Effector CD4-positive, alpha-beta T cell (primary cell): ENCODE measurements at regions not wholly inside any gene's neighbourhood (a gene's known extent, or its start where the extent isn't known, plus 50 kb on each side); places are given as distances from the start of the nearest gene placed in this dataset.
"Not testable (repeated sequence)": the region's sequence is repeated elsewhere in the genome, so short reads cannot be mapped to it uniquely, and the experiment has no call there.

Experiments used
- DNase-seq: peaks from one replicate; pipeline ENCODE4 v3.0.0-alpha.2; 2020

- not testable (repeated sequence) for DNase-seq
Measured at GRCh38 chr21:13907385-13907784, 297.8 kb downstream of the POTED start.

- not testable (repeated sequence) for DNase-seq
Measured at GRCh38 chr21:13896596-13897247, 287.1 kb downstream of the POTED start.

GRCh38 chr21:13893617-13894016 is 284.0 kb downstream of the POTED start:
- not testable (repeated sequence) for DNase-seq

GRCh38 chr21:13893025-13893424 is 283.4 kb downstream of the POTED start:
- DNase-seq: not testable (repeated sequence)

GRCh38 chr21:13892146-13892751 is 282.7 kb downstream of the POTED start:
- DNase-seq: not testable (repeated sequence)

- not testable (repeated sequence) for DNase-seq
Measured at GRCh38 chr21:13889176-13889575, 279.6 kb downstream of the POTED start.

GRCh38 chr21:13883641-13884395 is 274.2 kb downstream of the POTED start:
- not testable (repeated sequence) for DNase-seq

GRCh38 chr21:13877503-13877902 is 267.9 kb downstream of the POTED start:
- not testable (repeated sequence) for DNase-seq

GRCh38 chr21:13876999-13877398 is 267.4 kb downstream of the POTED start:
- not testable (repeated sequence) for DNase-seq

- DNase-seq: not testable (repeated sequence)
Measured at GRCh38 chr21:13874001-13874400, 264.4 kb downstream of the POTED start.

GRCh38 chr21:13854638-13855037 is 245.1 kb downstream of the POTED start:
- DNase-seq: no peak

GRCh38 chr21:13850808-13851207 is 241.2 kb downstream of the POTED start:
- not testable (repeated sequence) for DNase-seq

GRCh38 chr21:13849489-13849888 is 239.9 kb downstream of the POTED start:
- DNase-seq: not testable (repeated sequence)

GRCh38 chr21:13846718-13847117 is 237.1 kb downstream of the POTED start:
- not testable (repeated sequence) for DNase-seq

- DNase-seq: not testable (repeated sequence)
Measured at GRCh38 chr21:13844574-13844973, 235.0 kb downstream of the POTED start.

- not testable (repeated sequence) for DNase-seq
Measured at GRCh38 chr21:13843081-13843480, 233.5 kb downstream of the POTED start.

- DNase-seq: not testable (repeated sequence)
Measured at GRCh38 chr21:13827666-13828065, 218.1 kb downstream of the POTED start.

GRCh38 chr21:13827201-13827600 is 217.6 kb downstream of the POTED start:
- DNase-seq: no peak

- DNase-seq: not testable (repeated sequence)
Measured at GRCh38 chr21:13826511-13826910, 216.9 kb downstream of the POTED start.

- not testable (repeated sequence) for DNase-seq
Measured at GRCh38 chr21:13825218-13825778, 215.7 kb downstream of the POTED start.

- not testable (repeated sequence) for DNase-seq
Measured at GRCh38 chr21:13820286-13820685, 210.7 kb downstream of the POTED start.

- DNase-seq: not testable (repeated sequence)
Measured at GRCh38 chr21:13812191-13812590, 202.6 kb downstream of the POTED start.

GRCh38 chr21:13810559-13810958 is 201.0 kb downstream of the POTED start:
- not testable (repeated sequence) for DNase-seq
